Fibroblast of skin of left biceps (primary cell): ENCODE measurements at regions not wholly inside any gene's neighbourhood (a gene's known extent, or its start where the extent isn't known, plus 50 kb on each side); places are given as distances from the start of the nearest gene placed in this dataset.
"Not testable (repeated sequence)": the region's sequence is repeated elsewhere in the genome, so short reads cannot be mapped to it uniquely, and the experiment has no call there.

Experiments used
- DNase-seq, 2 experiments: peaks; one replicate each; pipeline ENCODE4 v3.0.0-alpha.2; 2013; ENCODE audit warnings: low read depth in 2 of 2

DNA sequence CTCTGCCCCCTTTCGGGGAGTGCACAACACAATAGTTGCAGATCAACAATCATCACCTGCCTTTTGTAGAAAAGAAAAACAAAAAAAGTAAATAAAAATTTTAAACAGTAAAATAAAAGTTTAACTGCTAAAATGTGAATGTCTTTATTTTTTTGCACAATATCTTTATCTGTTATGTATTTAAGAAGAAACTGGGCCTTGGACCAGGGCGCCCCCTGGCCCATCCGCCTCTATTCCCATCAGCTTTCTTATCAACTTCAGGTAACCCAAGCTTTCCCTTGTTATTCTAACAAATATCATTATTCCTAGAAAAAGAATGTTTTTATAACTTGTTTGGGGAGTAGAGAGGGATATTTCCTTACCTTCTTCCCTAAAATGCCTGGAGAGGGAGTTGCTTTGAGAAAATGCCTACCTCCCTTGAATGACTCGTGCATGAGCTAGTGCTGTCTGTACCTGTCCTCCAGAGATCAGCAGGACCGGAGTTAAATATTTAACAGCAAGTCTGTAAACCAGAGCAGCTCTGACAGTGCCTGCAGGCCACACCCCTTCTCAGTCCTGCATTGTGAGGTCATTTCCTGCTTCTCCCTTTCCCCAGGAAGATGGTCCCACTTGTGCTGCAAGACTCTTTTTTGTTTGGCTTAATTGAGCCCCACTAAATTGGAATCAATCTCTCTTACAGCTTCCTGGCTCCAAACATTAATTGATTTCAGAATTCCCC lies 192.8 kb upstream of the RGS6 start:
- DNase-seq: no peak

DNA sequence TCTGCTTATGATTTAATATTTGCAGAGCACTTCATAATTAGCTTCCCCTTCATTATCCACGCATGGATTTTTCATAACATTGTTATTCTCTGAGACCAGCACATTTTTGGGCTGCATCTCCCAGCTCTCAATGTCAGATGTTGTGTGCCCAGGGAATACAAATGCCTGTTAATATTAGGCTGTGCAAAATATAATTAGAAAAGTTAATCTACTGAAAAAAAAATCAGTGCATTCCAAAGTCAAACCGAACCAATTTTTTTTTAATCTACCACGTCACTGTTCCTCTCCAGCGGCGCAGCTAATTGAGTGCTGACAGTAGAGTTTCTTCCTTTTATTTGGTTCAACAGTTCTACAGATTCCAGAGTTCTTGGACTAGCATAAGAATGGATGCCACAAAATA lies 191.0 kb upstream of the RGS6 start:
- no peak for DNase-seq

DNA sequence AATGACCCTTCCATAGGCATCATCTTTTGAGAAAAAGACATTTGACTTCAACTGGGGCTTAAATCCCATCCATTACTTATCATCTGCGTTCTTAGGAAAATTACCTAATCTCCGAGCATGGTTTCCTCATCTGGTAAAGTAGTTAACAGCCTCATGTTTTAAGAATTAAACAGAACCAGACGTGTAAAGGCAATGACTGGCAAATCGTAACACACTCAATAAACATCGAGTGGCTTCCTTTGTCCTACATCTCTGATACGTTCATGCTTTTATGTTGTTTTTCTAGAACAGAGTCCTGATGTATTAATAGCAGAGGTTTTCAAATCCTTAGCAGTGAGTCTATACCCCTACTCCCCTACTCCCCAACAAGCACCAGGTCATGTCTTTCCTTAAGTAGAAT lies 189.7 kb upstream of the RGS6 start:
- DNase-seq: peak in 1 of 2 experiments; percentile 41

DNA sequence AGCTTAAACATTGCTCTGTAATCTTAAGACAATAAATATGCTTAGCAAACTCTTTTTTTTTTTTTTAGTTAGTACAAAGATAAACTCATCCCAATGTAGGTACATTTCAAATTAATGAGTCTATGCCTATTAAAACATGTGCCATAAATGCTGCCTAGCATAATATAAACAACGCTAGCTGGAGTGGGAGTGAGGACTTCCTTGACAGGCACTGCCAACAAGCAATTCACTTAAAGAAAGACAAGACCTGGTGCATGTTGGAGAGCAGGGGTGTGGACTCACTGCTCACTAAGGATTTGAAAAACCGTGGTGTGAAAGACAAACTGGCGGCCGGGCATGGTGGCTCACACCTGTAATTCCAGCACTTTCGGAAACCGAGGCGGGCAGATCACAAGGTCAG lies 187.2 kb upstream of the RGS6 start:
- DNase-seq: no peak

DNA sequence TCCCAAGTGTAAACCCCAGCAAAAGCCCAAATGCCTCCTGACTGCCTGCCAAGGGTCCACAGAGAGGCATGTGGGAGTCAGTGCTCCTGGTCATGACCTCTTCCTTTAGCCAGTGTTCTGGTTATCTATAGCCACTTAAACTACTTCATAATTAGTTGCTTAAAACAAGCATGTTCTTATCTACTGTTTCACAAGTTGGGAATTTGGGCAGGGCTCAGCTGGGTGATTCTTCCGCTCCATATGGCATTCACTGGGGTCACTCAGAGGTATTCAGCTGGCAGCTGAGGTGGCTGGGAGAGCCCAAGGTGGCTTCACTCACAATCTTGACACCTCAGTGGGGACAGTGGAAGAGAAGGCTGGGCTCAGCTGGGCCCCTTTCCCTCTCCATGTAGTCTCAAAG lies 184.0 kb upstream of the RGS6 start:
- DNase-seq: no peak

DNA sequence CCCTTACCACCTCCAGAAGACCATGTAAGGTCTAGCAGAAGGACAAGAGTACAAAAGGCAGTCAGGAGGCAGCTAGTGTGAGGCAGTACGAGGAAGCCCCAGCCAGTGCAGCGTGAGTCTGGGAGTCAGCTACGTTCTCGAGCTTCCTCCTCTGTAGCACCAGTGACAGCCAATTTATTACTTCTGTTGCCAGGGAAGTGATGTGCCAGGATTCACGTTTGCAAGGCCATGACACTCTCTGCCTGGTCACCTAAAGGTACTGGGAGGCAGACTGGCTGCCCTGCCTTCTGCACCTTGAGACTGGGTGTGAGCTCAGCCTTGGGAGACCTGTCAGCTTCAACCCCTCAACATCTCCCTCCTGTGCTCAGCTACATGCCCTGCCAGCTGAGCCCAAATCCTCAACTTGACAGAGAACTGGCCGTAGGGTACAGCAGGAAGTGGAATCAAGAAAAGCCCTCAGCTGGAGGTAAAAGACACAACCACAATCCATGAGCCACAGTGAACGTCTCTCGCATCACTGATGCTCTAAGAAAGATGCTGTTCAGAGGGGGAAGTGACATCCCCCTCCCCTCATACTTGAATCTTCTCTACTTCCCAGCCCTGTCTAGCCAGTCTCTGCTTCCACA lies 182.5 kb upstream of the RGS6 start:
- no peak for DNase-seq

DNA sequence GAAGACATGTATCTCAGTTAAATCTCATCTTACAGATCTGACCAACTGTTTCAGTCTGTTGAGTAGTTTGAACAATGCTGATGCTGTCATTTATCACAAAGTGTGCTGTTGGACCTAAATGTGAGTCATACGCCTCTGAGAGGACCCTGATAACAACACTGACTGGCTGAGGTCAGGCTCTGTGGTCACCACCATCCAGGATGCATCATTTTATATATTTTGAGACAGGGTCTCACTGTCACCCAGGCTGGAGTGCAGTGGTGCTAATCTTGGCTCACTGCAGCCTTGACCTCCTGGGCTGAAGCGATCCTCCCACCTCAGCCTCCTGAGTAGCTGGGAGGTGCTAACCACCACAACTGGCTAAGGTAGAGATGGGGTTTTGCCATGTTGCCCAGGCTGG lies 181.0 kb upstream of the RGS6 start:
- no peak for DNase-seq

DNA sequence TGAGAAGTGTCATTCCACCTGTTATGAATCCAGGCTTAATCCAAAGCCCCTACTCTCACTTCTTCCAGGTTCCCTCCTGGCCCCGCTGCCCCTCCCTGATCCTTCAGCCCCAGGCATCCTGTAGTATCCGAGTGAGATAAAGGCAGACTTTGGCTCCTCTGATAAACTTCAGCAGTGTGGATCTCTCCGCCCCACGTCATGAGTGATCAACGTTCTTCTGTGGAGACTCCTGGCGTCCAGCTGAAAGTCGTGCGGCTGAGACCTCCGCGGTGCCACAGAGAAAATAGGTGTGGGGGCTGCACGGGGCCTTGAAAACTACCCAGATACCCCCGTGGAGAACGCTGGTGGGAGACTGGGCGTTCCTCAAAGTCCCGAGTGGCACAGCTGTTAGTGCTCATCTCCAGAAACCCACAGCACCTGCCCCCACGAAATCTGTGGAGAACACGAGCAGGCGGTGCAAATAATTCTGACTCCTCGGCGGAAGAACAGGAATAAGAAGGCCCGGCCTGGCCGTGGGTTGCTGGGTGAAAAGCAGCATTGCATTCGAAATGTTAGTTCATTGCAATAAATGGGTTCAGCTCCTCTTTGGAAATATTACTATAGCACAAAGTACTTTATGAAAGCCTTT lies 180.0 kb upstream of the RGS6 start:
- DNase-seq: no peak

DNA sequence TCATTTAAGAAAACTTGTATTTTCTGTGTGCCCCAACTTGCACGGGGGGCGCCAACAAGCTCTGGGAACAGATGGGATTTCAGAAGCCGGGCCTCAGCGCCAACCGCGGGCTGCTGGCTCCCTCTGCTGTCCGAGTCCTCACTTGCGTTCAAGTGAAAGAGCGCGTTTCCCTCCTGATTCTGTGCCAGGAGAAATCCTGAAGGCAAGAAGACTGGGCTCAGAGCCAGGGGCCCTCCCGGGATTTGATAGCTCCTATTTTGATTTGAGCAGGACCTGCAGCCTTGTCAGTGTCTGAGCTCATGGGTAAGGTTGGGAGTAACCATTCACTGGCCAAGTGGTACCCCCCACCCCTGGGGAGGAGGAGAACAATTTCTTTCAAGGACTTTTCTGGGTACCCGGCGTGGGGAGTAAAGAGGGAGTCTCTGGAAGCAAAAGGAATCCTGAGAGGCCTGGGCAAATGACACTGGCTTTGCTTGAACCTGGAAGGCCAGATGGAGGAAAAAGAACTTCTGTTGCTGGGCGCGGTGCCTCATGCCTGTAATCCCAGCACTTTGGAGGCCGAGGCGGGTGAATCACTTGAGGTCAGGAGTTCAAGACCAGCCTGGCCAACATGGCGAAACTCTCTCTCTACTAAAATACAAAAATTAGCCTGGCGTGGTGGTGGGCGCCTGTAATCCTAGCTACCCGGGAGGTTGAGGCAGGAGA lies 179.0 kb upstream of the RGS6 start:
- peak; percentile 77 to 80 for DNase-seq

DNA sequence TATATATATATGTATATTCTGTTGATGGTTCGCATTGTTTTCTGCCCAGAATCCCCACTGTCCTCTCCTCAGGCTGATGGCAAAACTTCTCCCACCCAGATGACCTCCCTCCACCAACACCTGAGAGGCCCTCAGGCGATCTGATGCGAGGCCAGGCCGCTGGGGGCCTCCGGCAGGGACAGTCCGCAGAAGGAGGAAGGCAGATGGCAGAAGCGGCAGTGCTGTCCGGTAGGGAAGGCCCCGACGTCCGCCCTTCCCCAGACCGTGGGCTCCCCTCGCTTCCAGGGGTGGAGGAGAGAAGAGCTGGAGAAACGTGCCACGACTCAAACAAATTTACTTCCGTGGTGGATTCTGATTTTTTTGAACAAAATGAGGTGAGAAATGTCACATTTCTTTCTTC lies 178.3 kb upstream of the RGS6 start:
- DNase-seq: no peak

DNA sequence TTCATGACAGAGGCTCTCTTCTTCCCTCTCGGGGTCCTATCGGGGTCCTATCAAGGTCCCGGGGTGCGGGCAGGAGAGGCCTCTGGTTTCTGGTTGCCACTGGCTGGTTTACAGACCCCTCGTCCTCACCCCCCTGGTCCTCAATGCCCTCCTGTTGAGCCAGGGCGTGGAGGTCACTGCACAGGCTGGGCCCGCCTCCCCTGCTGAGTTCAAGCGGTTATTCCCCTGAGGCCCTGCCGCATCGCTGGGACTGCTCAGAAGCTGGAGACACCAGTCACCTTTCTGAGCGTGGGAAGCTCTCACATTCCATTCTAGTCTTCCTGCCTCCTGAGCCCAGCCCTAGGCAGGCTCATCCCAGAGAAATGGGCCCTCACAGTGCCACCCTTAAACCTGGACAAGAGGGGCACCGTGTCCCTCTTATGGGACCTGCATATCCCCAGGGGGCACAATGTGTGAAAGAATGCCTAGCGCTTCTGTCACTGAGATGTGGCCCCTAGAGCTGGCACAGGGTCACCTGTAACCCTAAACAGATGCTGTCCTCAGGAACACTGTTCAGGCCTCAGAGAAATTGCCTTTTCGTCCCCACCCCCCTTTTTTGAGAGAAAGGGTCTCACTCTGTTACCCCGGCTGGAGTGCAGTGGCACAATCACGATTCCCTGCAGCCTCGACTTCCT lies 177.7 kb upstream of the RGS6 start:
- DNase-seq: no peak

DNA sequence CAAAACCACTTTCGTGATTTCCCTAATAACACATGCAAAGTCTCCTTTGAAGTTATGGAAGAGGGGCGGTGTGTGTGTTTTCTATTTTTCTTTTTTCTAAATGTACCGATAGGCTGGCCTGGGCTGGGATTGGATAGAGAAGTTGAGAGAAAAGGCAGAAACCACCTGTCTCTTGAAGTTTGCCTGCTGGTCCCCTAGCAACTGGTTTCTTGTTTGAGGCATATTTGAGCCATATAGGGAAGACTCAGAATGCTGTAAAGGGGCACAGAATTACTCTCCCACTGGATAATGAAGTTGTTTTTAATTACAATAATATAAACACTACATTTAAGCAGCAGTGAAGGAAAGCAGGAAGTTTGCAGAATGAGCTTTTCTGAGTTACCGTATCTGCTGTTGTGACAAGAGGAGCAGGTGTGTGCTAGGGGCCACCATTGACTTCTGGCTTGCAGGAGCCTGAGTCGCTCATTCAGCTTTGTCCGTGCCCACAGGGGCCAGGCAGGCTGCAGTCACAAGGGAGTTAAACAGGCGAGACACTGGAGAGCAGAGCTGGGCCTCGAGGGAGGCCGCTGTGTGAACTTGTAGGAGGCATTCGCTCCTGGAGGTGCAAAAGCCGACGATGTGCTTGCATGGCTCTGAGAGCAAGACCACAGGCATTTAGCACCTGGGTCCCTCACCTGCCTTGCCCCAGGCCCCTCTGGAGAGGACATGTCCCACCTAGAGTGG lies 173.8 kb upstream of the RGS6 start:
- no peak for DNase-seq

DNA sequence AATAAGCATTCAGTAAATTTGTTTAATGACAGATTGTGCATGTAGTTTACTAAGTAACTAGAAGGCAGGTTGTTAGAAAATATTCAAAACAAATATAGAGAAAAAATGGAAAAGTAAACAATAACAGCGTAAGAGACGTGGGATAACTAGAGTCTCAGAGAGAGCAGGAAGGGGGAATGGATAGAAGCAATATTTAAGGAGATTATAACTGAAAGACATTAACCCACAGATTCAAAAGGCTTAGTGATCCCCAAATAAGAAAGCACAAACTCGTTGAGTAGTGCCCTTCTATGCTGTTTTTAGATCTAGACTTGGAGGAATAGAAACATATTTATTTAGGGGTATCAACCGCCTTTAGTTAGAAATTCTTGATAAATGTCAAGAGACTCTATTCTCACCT lies 169.7 kb upstream of the RGS6 start:
- no peak for DNase-seq

DNA sequence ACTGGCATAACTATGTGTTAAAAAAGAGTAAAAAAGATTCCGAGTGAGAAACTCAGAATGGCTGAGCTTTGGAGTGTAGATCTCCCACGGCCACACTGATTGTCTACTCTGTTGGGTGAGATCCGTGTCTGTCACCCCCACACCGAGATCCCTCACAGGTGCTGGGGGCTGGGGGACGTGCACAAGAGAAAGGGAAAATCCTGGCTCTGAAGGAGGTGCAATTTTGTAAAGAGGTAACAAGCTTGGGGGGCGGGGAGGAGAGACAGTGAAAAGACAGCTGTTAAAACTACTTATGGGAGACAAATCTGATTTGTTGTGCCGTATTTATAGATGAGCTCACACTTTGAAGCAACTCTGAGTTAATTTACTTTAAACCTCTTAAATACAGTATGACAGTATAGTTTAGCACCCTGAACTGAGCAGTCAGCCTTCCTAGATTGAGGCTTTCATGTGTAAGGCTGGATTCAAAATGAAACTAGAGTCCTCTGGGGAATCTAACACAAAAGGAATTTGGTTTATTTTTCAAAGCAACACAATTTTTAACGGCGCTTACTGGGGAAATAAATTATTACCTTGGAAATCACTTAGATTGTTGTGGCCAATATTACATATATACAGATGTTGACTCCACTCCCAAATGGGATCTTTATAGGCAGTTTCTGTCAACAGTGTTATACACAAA lies 167.4 kb upstream of the RGS6 start:
- DNase-seq: no peak

DNA sequence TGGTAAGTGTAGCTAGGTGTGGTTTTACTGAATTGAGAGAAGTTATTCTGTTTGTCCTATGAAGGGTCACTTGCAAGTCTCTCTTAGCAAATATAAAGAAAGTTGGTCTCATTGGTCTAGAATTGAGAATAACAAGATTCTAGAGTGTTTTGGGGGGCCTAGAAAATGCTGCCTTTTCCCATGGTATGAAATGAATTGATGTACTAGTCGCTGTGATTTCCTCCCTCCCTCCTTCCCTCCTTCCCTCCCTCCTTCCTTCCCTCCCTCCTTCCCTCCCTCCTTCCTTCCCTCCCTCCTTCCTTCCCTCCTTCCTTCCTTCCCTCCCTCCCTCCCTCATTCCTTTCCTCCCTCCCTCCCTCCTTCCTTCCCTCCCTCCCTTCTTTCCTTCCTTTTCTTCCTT lies 166.7 kb upstream of the RGS6 start:
- DNase-seq: no peak

DNA sequence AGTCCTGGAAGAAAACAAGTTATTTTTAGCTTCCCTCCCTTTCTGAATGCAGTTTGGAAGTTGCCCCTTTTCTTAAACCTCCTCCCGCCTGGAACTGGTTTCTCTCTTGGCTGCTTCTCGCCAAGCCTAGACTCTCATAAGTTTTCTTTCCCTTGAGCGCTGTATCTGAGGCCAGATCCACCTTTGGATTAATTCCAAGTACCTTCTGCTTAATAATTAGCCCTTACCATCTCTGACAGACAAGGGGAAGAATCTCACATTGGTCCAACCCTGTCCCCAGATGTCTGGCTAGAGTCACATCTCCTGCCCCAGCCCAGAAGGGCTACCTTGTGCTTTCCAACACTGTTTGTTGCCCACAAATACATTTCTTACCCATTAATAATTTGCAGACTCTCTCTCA lies 161.8 kb upstream of the RGS6 start:
- no peak for DNase-seq

DNA sequence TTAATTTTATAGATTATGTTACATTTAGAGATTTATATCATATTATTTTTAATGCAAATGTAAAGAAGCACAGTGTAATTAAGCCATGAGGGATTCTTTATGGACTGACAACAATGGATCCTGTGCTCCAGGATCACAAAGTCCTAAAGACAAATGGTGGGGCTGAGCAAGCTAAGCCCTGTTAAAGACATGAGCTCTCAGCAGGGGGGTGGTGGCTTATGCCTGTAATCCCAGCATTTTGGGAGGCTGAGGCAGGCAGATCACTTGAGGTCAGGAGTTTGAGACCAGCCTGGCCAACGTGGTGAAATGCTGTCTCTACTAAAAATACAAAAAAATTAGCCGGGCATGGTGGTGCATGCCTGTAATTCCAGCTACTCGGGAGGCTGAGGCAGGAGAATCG lies 160.8 kb upstream of the RGS6 start:
- not testable (repeated sequence) for DNase-seq

DNA sequence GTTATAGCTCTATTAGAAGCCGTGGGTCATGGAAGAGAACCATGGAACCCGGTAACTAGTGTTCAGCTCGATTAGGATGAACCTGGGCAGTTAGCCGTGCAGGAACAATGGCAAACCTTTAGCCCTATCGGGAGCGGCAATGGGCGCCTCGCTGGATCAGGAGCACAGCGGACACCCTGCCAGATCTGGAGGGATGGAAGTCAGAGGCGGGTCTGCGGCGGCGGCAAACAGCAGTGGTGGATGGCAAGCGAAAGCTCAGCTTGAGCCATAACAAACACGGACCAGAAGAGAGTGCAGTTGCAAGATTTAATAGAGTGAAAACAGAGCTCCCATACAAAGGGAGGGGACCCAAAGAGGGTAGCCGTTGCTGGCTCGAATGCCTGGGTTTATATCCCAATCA lies 160.2 kb upstream of the RGS6 start:
- not testable (repeated sequence) for DNase-seq

DNA sequence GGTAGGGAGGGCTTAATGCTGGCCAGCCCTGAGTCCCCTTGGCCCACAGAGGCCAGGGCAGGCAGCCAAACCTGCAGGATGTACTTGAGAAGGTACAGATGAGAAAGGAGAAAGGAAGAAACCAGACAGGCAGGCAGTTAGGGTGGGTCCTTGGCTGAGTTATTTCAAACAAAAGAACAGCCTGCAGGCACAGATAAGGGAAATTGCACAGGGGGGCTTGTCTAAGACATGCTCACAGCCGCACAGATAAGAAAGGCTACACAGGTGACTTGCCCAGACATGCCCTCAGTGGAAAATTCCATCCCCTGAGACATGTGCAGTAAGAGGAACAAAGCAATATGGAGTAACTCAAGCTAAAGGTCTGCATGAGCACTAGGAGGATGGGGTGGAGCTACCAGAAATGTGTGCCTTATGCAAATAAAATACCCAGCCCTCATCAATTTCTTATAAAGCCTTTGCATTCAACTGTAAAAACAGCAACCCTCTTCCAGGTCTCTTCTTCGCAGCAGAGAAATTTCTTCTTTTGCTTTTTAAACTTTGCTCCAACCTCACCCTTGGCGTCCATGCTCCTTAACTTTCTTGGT lies 158.2 kb upstream of the RGS6 start:
- DNase-seq: no peak
